LNCaP clone FGC (cell line): ENCODE measurements at regions not wholly inside any gene's neighbourhood (a gene's known extent, or its start where the extent isn't known, plus 50 kb on each side); places are given as distances from the start of the nearest gene placed in this dataset.
"Not testable (repeated sequence)": the region's sequence is repeated elsewhere in the genome, so short reads cannot be mapped to it uniquely, and the experiment has no call there.

Source experiments
- DNase-seq: peaks from one replicate; pipeline ENCODE4 v3.0.0-alpha.2; 2011; ENCODE audit warnings: low read depth
- H3K4me3 ChIP-seq: 2 replicates; pipeline ENCODE4 v1.5.1; 2011; ENCODE audit warnings: mild to moderate bottlenecking, low read depth, low read length, control low read depth
- CTCF ChIP-seq: IDR thresholded peaks from 2 replicates; pipeline ENCODE4 v1.5.1; 2012; ENCODE audit warnings: mild to moderate bottlenecking; ENCODE audit not compliant: control insufficient read depth, insufficient read depth; ENCODE audit errors: extremely low read depth

- no peak for TF ChIP-seq CTCF
- no peak overlapping the region for H3K4me3 ChIP-seq
- DNase-seq = no peak
Measured at GRCh38 chr1:192904438-192904895, 95.6 kb downstream of the RGS2 start.

- no peak for TF ChIP-seq CTCF
- H3K4me3 ChIP-seq = no peak overlapping the region
- DNase-seq = no peak
Measured at GRCh38 chr1:192905049-192905448, 96.2 kb downstream of the RGS2 start.

GRCh38 chr1:192906334-192906733 is 97.5 kb downstream of the RGS2 start:
- DNase-seq = no peak
- no peak for TF ChIP-seq CTCF

GRCh38 chr1:192907545-192908243 is 98.9 kb downstream of the RGS2 start:
- no peak for TF ChIP-seq CTCF
- H3K4me3 ChIP-seq = no peak overlapping the region

More at GRCh38 chr1:192906334-192906733, 97.5 kb downstream of the RGS2 start:
- H3K4me3 ChIP-seq = no peak overlapping the region

GRCh38 chr1:192911896-192912656 is 103.2 kb downstream of the RGS2 start:
- not testable (repeated sequence) for DNase-seq, H3K4me3 ChIP-seq

More at GRCh38 chr1:192907545-192908243, 98.9 kb downstream of the RGS2 start:
- DNase-seq = no peak

GRCh38 chr1:192913683-192914082 is 104.8 kb downstream of the RGS2 start:
- no peak for TF ChIP-seq CTCF
- DNase-seq = no peak
- H3K4me3 ChIP-seq = no peak overlapping the region

- DNase-seq = no peak
- no peak for TF ChIP-seq CTCF
- no peak overlapping the region for H3K4me3 ChIP-seq
Measured at GRCh38 chr1:192914092-192914491, 105.3 kb downstream of the RGS2 start.
